ENCODE measurements at regions not wholly inside any gene's neighbourhood (a gene's known extent, or its start where the extent isn't known, plus 50 kb on each side); places are given as distances from the start of the nearest gene placed in this dataset.

DNA sequence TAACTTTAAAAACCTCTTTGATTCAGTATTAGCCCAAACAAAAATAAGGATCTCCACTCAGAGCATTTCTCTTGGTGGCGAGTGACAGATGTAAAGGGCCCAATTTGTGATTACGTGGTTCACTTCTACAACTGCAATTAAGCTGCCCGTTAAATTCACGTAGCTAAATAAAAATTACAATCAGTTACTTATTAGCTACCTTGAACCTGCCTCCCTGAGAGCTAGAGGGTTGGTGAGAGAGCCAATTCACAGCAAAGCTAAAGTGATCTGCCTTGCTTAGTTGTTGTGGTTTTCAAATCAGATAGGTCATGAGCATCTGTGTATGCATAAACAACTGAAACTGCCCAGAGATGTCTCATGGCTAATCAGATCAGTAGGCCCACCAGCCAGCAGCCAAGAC lies 156.7 kb downstream of the RNF152 start:
- H3K36me3 ChIP-seq (ENCODE audit: control insufficient read depth in 4 of 4, insufficient read depth in 3 of 4, low read depth in 1 of 4, low read length in 3 of 4) = no peaks in the 10 kb centered on the region
- peaks cover 15 to 58% (median 42%) of the 10 kb centered on the region in 4 donors for H3K4me1 ChIP-seq (ENCODE audit: control insufficient read depth in 4 of 4, insufficient read depth in 4 of 4, low read length in 3 of 4)
- DNase-seq (ENCODE audit: low spot score) = no peak
- 38% methylated on average over 4 of the region's 4 CpGs for WGBS
- H3K27me3 ChIP-seq (ENCODE audit: control insufficient read depth in 4 of 4, insufficient read depth in 4 of 4, low read length in 3 of 4) = no peaks in the 10 kb centered on the region
- no peak overlapping the region for H3K4me3 ChIP-seq (ENCODE audit: low read depth in 1 of 3, low read length in 3 of 3)
- H3K27ac ChIP-seq (ENCODE audit: low read depth in 1 of 2, low read length in 2 of 2) = peak overlapping the region; percentile 78 to 79
- no peaks in the 10 kb centered on the region for H3K9me3 ChIP-seq (ENCODE audit: control insufficient read depth in 4 of 4, low read length in 3 of 4)
- TF ChIP-seq, protein P1, sequence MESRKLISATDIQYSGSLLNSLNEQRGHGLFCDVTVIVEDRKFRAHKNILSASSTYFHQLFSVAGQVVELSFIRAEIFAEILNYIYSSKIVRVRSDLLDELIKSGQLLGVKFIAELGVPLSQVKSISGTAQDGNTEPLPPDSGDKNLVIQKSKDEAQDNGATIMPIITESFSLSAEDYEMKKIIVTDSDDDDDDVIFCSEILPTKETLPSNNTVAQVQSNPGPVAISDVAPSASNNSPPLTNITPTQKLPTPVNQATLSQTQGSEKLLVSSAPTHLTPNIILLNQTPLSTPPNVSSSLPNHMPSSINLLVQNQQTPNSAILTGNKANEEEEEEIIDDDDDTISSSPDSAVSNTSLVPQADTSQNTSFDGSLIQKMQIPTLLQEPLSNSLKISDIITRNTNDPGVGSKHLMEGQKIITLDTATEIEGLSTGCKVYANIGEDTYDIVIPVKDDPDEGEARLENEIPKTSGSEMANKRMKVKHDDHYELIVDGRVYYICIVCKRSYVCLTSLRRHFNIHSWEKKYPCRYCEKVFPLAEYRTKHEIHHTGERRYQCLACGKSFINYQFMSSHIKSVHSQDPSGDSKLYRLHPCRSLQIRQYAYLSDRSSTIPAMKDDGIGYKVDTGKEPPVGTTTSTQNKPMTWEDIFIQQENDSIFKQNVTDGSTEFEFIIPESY (IDR thresholded peaks at IDR 0.05) = no peak
- TF ChIP-seq GABPA (IDR thresholded peaks at IDR 0.05 in 1 of 2, conservative IDR thresholded peaks at IDR 0.05 in 1 of 2) = no peak
- TF ChIP-seq EGR1 (IDR thresholded peaks at IDR 0.05; ENCODE audit: low read depth in 2 of 2) = no peak
- TF ChIP-seq, protein P2, sequence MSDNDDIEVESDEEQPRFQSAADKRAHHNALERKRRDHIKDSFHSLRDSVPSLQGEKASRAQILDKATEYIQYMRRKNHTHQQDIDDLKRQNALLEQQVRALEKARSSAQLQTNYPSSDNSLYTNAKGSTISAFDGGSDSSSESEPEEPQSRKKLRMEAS (IDR thresholded peaks at IDR 0.05) = no peak
- TF ChIP-seq RXRA (IDR thresholded peaks at IDR 0.05) = no peak
- no peak for TF ChIP-seq JUND (IDR thresholded peaks at IDR 0.05)
- TF ChIP-seq RAD21 (IDR thresholded peaks at IDR 0.05) = no peak
- no peak for TF ChIP-seq FOXA2 (IDR thresholded peaks at IDR 0.05)
- TF ChIP-seq, protein P3, sequence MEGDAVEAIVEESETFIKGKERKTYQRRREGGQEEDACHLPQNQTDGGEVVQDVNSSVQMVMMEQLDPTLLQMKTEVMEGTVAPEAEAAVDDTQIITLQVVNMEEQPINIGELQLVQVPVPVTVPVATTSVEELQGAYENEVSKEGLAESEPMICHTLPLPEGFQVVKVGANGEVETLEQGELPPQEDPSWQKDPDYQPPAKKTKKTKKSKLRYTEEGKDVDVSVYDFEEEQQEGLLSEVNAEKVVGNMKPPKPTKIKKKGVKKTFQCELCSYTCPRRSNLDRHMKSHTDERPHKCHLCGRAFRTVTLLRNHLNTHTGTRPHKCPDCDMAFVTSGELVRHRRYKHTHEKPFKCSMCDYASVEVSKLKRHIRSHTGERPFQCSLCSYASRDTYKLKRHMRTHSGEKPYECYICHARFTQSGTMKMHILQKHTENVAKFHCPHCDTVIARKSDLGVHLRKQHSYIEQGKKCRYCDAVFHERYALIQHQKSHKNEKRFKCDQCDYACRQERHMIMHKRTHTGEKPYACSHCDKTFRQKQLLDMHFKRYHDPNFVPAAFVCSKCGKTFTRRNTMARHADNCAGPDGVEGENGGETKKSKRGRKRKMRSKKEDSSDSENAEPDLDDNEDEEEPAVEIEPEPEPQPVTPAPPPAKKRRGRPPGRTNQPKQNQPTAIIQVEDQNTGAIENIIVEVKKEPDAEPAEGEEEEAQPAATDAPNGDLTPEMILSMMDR (IDR thresholded peaks at IDR 0.05; ENCODE audit: low read depth, low read length, missing input control) = no peak
- no peak for TF ChIP-seq FOXA1 (IDR thresholded peaks at IDR 0.05)
- TF ChIP-seq YY1 (IDR thresholded peaks at IDR 0.05) = no peak
- no peak for TF ChIP-seq REST (IDR thresholded peaks at IDR 0.05)
- no peak for TF ChIP-seq NR2F2 (IDR thresholded peaks at IDR 0.05)
- TF ChIP-seq HNF4G (IDR thresholded peaks at IDR 0.05) = no peak
- H3K9ac ChIP-seq (ENCODE audit: low read depth in 1 of 2, low read length in 2 of 2) = peak overlapping the region in 1 of 2 donors; percentile 46

GRCh38 chr18:61735564-61736102 lies 157.2 kb downstream of the RNF152 start:
- Histone ChIP-seq H3K4me3 (ENCODE audit: low read depth in 1 of 3, low read length in 3 of 3) (no peak overlapping the region), H3K27ac (ENCODE audit: low read depth in 1 of 2, low read length in 2 of 2) (peak overlapping the region; percentile 78 to 88), H3K4me1 (ENCODE audit: control insufficient read depth in 4 of 4, insufficient read depth in 4 of 4, low read length in 3 of 4) (peaks cover 15 to 58% (median 42%) of the 10 kb centered on the region in 4 donors), H3K27me3 (ENCODE audit: control insufficient read depth in 4 of 4, insufficient read depth in 4 of 4, low read length in 3 of 4) (no peaks in the 10 kb centered on the region), H3K9me3 (ENCODE audit: control insufficient read depth in 4 of 4, low read length in 3 of 4) (no peaks in the 10 kb centered on the region), H3K9ac (ENCODE audit: low read depth in 1 of 2, low read length in 2 of 2) (peak overlapping the region in 1 of 2 donors; percentile 71), H3K36me3 (ENCODE audit: control insufficient read depth in 4 of 4, insufficient read depth in 3 of 4, low read depth in 1 of 4, low read length in 3 of 4) (no peaks in the 10 kb centered on the region)
- no peak for DNase-seq (ENCODE audit: low spot score)
- WGBS = 28% methylated on average over 5 of the region's 5 CpGs
- peak; percentile 70 to 71 for TF ChIP-seq RAD21 (IDR thresholded peaks at IDR 0.05)
- peak in 1 of 2 donors; percentile 49 for TF ChIP-seq GABPA (IDR thresholded peaks at IDR 0.05 in 1 of 2, conservative IDR thresholded peaks at IDR 0.05 in 1 of 2)
- TF ChIP-seq ATF3 (IDR thresholded peaks at IDR 0.05) = peak; percentile 88
- peak; percentile 94 for TF ChIP-seq NR2F2 (IDR thresholded peaks at IDR 0.05)
- TF ChIP-seq FOXA1 (IDR thresholded peaks at IDR 0.05) = peak; percentile 96
- TF ChIP-seq, protein P1 (IDR thresholded peaks at IDR 0.05) = peak; percentile 94
- peak; percentile 80 for TF ChIP-seq REST (IDR thresholded peaks at IDR 0.05)
- peak; percentile 77 to 89 for TF ChIP-seq EGR1 (IDR thresholded peaks at IDR 0.05; ENCODE audit: low read depth in 2 of 2)
- TF ChIP-seq HNF4A (conservative IDR thresholded peaks at IDR 0.05) = peak; percentile 99 to 100
- peak; percentile 99 for TF ChIP-seq RXRA (IDR thresholded peaks at IDR 0.05)
- peak; percentile 93 for TF ChIP-seq YY1 (IDR thresholded peaks at IDR 0.05)
- peak; percentile 93 for TF ChIP-seq FOXA2 (IDR thresholded peaks at IDR 0.05)
- TF ChIP-seq, protein P2 (IDR thresholded peaks at IDR 0.05) = peak; percentile 85

Measured in liver (tissue), 8 donors.